LNCaP clone FGC (cell line): ENCODE measurements at regions not wholly inside any gene's neighbourhood (a gene's known extent, or its start where the extent isn't known, plus 50 kb on each side); places are given as distances from the start of the nearest gene placed in this dataset.
"Not testable (repeated sequence)": the region's sequence is repeated elsewhere in the genome, so short reads cannot be mapped to it uniquely, and the experiment has no call there.

Experiments
- DNase-seq: peaks from one replicate; pipeline ENCODE4 v3.0.0-alpha.2; 2011; ENCODE audit warnings: low read depth
- H3K4me3 ChIP-seq: 2 replicates; pipeline ENCODE4 v1.5.1; 2011; ENCODE audit warnings: mild to moderate bottlenecking, low read depth, low read length, control low read depth
- TF ChIP-seq, protein P1 (sequence below): IDR thresholded peaks from 2 replicates; pipeline ENCODE4 v1.5.1; 2012; ENCODE audit warnings: mild to moderate bottlenecking; ENCODE audit not compliant: control insufficient read depth, insufficient read depth; ENCODE audit errors: extremely low read depth

DNA sequence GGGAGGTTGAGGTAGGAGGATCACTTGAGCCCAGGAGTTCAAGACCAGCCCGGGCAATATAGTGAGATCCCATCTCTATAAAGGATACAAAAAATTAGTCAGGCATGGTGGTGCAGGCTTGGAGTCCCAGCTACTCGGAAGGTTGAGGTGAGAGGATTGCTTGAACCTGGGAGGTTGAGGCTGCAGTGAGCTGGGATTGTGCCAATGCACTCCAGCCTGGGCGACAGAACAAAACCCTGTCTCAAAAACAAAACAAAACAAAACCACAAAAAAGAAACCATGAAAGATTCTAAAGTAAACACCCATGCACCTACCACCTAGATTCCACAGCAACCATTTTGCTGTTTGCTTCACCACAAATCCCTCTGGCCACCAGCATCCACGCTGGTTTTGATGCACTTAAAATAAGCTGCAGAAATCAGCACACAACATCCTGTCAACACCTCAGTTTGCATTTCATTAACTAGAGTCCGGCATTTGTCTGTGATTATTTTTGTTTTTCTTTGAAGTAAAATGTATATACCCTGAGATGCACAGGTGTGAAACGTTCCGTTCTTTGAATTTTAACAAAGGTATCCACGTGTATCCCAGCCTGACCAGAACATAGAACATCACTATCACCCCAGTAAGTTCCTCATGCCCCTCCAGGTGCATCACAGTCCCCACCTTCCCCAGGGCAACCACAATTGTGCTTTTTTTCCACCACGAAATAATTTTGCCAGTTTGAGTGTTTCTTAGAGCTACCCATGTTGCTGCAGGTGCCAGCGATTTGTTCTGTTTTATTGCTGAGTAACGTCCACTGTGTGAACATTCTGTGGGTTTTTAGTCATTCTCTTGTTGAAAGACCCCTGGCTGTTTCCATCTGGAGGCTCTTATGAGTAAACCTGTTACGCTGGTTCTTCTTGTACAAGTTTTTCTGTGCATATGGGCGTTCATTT, 191.5 kb downstream of the SEC14L1 start:
- TF ChIP-seq, protein P1, sequence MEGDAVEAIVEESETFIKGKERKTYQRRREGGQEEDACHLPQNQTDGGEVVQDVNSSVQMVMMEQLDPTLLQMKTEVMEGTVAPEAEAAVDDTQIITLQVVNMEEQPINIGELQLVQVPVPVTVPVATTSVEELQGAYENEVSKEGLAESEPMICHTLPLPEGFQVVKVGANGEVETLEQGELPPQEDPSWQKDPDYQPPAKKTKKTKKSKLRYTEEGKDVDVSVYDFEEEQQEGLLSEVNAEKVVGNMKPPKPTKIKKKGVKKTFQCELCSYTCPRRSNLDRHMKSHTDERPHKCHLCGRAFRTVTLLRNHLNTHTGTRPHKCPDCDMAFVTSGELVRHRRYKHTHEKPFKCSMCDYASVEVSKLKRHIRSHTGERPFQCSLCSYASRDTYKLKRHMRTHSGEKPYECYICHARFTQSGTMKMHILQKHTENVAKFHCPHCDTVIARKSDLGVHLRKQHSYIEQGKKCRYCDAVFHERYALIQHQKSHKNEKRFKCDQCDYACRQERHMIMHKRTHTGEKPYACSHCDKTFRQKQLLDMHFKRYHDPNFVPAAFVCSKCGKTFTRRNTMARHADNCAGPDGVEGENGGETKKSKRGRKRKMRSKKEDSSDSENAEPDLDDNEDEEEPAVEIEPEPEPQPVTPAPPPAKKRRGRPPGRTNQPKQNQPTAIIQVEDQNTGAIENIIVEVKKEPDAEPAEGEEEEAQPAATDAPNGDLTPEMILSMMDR, result no peak
- H3K4me3 ChIP-seq, result no peak overlapping the region
- no peak for DNase-seq

DNA sequence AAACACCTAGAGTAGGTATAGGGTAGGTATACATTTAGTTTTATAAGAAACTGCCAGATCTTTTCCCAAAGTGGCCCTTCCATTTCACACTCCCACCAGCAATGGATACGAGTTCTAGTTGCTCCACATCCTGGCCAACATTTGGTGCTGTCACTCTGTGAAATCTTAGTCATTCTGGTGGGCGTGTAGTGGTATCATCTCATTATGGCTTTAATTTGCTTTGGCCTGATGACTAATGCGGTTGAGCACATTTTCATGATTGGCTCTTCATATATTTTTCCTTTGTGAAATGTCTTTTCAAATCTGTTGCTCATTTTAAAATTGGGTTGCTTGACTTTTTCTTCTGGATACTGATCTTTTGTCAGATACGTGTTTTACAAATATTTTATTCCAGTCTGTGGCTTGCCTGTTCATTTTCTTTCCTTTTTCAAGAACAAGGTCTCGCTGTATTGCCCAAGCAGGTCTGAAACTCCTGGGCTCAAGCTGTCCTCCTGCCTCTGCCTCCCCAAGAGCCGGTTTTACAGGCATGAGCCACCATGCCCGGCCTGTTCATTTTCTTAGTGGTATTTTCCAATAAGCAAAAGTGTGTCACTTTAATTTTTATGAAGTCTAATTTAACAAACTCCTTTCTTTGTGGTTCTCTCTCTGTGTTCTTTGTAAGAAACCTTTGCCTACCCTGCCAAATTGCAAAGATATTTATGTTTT, 192.4 kb downstream of the SEC14L1 start:
- DNase-seq, result no peak
- no peak overlapping the region for H3K4me3 ChIP-seq
- TF ChIP-seq, protein P1, result no peak

DNA sequence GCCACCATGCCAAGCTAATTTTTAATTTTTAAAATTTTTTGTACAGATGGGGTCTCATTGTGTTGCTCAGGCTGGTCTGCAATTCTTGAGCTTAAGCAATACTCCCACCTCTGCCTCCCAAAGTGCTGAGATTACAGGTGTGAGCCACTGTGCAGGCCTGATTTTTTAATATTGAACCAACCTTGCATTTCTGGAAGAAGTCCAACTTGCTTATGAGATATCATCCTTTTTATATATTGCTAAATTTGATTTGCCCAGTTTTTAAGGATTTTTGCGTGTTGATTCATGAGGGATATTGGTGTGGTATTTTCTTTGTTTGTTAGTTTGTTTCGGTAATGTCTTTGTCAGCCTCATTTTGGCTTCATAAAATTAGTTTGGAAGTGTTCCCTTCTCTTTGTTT, 196.4 kb downstream of the SEC14L1 start:
- H3K4me3 ChIP-seq, result no peak overlapping the region
- TF ChIP-seq, protein P1, result no peak
- no peak for DNase-seq

DNA sequence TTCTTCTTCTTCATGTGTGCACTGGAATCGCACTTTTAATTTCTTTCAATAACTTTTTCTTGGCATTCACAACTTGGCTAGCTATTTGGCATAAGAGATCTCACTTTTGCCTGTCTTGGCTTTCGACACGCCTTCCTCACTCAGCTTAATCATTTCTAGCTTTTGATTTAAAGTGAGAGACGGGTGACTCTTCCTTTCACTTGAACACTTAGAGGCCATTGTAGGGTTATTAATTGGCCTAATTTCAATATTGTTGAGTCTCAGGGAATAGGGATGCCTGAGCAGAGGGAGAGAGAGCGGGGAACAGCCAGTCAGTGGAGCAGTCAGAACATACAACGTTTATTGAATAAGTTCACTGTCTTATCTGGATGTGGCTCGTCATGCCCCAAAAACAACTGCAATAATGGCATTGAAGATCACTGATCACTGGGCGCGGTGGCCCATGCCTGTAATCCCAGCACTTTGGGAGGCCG, 200.3 kb downstream of the SEC14L1 start:
- TF ChIP-seq, protein P1, result no peak

DNA sequence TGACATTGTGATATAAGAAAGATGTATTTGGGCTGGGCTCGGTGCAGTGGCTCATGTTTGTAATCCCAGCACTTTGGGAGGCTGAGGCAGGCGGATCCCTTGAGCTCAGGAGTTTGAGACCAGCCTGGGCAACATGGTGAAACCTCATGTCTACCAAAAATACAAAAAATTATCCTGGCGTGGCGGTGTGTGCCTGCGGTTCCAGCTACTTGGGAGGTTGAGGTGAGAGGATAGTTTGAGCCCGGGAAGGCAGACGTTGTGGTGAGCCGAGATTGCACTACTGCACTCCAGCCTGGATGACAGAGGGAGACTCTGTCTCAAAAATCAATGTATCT, 201.9 kb downstream of the SEC14L1 start:
- H3K4me3 ChIP-seq, DNase-seq: not testable (repeated sequence)

More for the DNA sequence above, 200.3 kb downstream of the SEC14L1 start:
- H3K4me3 ChIP-seq, result no peak overlapping the region
- no peak for DNase-seq

DNA sequence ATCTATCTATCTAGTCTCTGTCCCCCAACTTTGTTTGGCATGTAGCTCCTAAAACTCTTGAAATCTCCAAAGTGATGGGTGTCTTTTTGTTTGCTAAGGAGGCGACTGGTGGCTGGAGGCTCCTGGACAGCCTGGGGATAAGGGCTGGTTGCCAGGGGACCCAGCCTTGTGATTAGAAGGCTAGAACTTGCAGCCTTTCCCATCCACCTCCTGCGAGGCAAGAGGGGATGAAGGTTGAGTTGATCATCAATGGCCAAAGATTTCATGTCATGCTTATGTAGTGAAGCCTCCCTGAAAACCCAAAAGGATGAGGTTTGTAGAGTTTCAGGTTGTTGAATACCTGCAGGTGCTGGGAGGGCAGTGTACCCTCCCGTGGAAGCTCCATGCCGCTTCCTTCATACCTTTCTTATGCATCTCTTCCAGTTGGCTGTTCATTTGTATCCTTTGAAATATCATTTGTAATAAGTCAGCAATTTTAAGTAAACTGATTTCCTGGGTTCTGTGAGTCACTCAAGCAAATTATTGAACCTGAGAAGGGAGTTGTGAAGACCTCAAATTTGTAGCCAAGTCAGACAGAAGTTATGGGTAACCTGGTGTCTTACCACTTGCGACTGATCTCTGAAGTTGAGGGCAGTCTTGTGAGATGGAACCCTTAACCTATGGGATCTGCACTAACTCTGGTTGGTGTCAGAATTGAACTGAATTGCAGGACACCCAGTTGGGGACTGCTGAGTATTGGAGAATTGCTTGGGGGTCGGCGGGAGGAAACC, 202.4 kb downstream of the SEC14L1 start:
- DNase-seq, result no peak
- TF ChIP-seq, protein P1, result no peak
- H3K4me3 ChIP-seq, result no peak overlapping the region

DNA sequence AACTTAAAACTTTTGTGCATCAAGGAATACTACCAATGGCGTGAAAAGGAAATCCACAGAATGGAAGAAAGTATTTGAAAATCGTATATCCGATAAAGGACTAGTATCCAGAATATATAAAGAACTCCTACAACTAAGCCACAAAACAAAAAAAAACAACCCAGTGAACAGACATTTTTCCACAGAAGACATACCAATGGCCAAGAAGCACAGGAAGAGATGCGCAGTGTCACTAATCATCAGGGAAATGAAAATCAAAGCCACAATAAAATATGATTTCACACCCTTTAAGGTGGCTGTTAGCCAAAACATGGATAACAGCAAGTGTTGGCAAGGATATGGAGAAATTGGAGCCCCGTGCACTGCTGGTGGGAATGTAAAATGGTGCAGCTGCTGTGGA, 203.3 kb downstream of the SEC14L1 start:
- no peak overlapping the region for H3K4me3 ChIP-seq
- no peak for DNase-seq
- TF ChIP-seq, protein P1, result no peak
